NB4 (cell line): ENCODE measurements at regions not wholly inside any gene's neighbourhood (a gene's known extent, or its start where the extent isn't known, plus 50 kb on each side); places are given as distances from the start of the nearest gene placed in this dataset.

Experiments
- DNase-seq: peaks from one replicate; pipeline ENCODE4 v3.0.0; 2010; ENCODE audit warnings: low read depth
- H3K4me3 ChIP-seq: one replicate; pipeline ENCODE4 v1.5.1; 2011; ENCODE audit warnings: mild to moderate bottlenecking, low read depth, low read length, moderate library complexity
- CTCF ChIP-seq: IDR thresholded peaks from one replicate; pipeline ENCODE4 v1.5.1; 2012; ENCODE audit warnings: low read depth, low read length
- MAX ChIP-seq: IDR thresholded peaks from 2 replicates; pipeline ENCODE4 v1.6.1; 2011; ENCODE audit warnings: low read depth, low read length
- MYC ChIP-seq: IDR thresholded peaks from 2 replicates; pipeline ENCODE4 v1.6.1; 2011; ENCODE audit warnings: low read depth, low read length
- POLR2A ChIP-seq: IDR thresholded peaks from 2 replicates; pipeline ENCODE4 v1.6.1; 2011; ENCODE audit warnings: mild to moderate bottlenecking; ENCODE audit not compliant: insufficient read length; ENCODE audit errors: extremely low read depth

- no peak for TF ChIP-seq POLR2A
- TF ChIP-seq CTCF, result no peak
- no peak for TF ChIP-seq MYC
- no peak for TF ChIP-seq MAX
- DNase-seq, result no peak
- H3K4me3 ChIP-seq, result no peak overlapping the region
Measured at GRCh38 chr7:131190581-131190980, 137.1 kb upstream of the MKLN1 start.

- no peak overlapping the region for H3K4me3 ChIP-seq
- peak; percentile 23 for DNase-seq
- TF ChIP-seq CTCF (no peak), MYC (no peak), MAX (no peak), POLR2A (no peak)
Measured at GRCh38 chr7:131194070-131194865, 133.4 kb upstream of the MKLN1 start.

GRCh38 chr7:131196803-131197202 lies 130.9 kb upstream of the MKLN1 start:
- peak; percentile 17 for DNase-seq
- H3K4me3 ChIP-seq, result no peak overlapping the region
- TF ChIP-seq CTCF, result no peak
- TF ChIP-seq MAX, result no peak
- no peak for TF ChIP-seq POLR2A
- TF ChIP-seq MYC, result no peak

GRCh38 chr7:131197920-131198615 lies 129.6 kb upstream of the MKLN1 start:
- TF ChIP-seq CTCF (no peak), POLR2A (no peak), MYC (no peak), MAX (no peak)
- H3K4me3 ChIP-seq, result no peak overlapping the region
- DNase-seq, result no peak

DNA sequence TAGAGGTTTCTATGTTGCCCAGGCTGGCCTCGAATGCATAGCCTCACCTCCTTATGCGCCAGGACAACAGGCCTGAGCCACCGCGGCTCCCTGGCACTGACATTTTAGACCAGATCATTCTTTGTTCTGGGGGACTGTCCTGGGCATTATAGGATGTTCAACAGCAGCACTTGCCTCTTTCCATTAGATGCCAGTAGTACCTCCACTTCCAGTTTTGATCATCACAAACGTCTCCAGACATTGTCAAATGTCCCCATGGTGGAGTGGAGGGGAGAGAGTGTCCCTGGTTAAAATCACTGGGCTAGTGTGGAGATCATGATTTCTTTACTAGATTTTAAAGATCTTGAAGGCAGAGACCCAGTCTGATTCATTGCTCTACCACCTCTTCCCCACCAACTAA lies 125.2 kb upstream of the MKLN1 start:
- no peak overlapping the region for H3K4me3 ChIP-seq
- no peak for DNase-seq
- no peak for TF ChIP-seq POLR2A
- TF ChIP-seq MYC, result no peak
- TF ChIP-seq MAX, result no peak
- no peak for TF ChIP-seq CTCF
